ENCODE measurements at regions not wholly inside any gene's neighbourhood (a gene's known extent, or its start where the extent isn't known, plus 50 kb on each side); places are given as distances from the start of the nearest gene placed in this dataset.
A peak's percentile ranks its signal among the peaks of the same experiment; 100 is the strongest.

DNA sequence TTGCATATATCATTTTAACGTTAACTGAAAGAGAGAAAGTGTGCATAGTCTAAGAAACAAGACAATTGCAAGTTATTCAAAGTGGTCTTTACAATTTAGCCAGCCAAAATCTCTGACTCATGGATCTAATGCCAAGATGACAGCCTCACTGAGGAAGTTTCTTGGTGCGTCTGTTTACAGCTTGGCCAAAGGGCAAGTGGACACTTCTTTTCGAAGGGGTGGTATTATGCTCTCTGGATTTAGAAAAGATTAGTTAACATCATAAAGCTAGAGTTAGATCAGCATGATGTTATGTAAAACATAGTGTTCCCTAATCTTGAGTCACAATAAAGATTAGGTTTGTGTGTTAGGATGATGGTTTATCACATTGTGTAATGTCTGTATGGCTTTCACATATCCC lies 51.5 kb upstream of the SLC2A13 start:
- peak overlapping the region in 1 of 4 donors; percentile 62 for H3K27ac ChIP-seq
- H3K36me3 ChIP-seq, result no peaks in the 10 kb centered on the region
- H3K4me1 ChIP-seq, result peaks cover 0 to 13% (median 3%) of the 10 kb centered on the region in 4 donors
- WGBS, 2 donors, result 39 to 53% methylated on average over 3 of the region's 3 CpGs
- H3K9me3 ChIP-seq, result peaks cover 0 to 7% (median 0%) of the 10 kb centered on the region in 4 donors
- no peaks in the 10 kb centered on the region for H3K27me3 ChIP-seq
- TF ChIP-seq, protein P1, sequence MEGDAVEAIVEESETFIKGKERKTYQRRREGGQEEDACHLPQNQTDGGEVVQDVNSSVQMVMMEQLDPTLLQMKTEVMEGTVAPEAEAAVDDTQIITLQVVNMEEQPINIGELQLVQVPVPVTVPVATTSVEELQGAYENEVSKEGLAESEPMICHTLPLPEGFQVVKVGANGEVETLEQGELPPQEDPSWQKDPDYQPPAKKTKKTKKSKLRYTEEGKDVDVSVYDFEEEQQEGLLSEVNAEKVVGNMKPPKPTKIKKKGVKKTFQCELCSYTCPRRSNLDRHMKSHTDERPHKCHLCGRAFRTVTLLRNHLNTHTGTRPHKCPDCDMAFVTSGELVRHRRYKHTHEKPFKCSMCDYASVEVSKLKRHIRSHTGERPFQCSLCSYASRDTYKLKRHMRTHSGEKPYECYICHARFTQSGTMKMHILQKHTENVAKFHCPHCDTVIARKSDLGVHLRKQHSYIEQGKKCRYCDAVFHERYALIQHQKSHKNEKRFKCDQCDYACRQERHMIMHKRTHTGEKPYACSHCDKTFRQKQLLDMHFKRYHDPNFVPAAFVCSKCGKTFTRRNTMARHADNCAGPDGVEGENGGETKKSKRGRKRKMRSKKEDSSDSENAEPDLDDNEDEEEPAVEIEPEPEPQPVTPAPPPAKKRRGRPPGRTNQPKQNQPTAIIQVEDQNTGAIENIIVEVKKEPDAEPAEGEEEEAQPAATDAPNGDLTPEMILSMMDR (IDR thresholded peaks at IDR 0.05), result no peak
- no peak for TF ChIP-seq POLR2A (IDR thresholded peaks at IDR 0.05)
- TF ChIP-seq EP300 (IDR thresholded peaks at IDR 0.05), result no peak
- no peak for DNase-seq (ENCODE audit: low spot score in 2 of 2)
- H3K4me3 ChIP-seq, result no peak overlapping the region

DNA sequence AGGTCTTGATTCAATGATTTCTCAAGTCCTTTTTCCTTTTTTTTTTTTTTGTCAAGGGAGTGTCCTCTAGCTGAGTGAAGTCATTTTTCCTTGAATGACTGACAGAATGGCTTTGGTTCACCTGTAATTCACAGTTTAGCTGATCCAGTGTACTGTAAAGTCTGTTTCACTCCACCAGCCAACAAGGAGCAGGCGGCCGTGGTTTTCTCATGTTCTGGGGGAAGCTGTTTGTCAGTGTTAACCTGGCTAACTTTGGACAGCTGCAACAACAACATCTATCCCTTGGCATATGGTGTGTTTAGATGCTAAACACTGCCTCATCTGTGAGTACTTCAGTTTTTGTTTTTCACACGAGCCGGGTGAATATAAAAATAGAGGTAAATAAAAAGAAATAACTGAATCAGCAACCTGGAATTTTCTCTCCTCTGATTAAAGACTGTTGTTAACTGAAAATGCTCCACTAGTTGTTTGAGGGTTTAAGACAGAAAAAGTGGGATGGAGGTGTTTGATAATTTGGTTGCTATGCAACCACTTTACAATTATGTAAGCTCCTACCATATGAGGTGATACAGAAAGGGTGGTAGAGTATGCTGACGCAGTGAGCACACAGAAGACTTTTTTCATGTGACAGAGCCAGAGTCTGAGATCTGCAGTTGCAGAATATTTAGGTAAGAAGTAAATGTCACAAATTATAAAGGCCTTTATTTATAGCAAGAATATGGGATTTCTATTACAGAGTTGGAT lies 50.3 kb upstream of the SLC2A13 start:
- no peak for DNase-seq (ENCODE audit: low spot score in 2 of 2)
- Histone ChIP-seq H3K4me1 (peaks cover 0 to 13% (median 3%) of the 10 kb centered on the region in 4 donors), H3K36me3 (no peaks in the 10 kb centered on the region), H3K27me3 (no peaks in the 10 kb centered on the region), H3K27ac (no peak overlapping the region), H3K9me3 (no peaks in the 10 kb centered on the region), H3K4me3 (no peak overlapping the region)
- TF ChIP-seq POLR2A (IDR thresholded peaks at IDR 0.05), result no peak
- WGBS, 2 donors, result 56 to 64% methylated on average over 5 of the region's 5 CpGs
